ENCODE measurements at regions not wholly inside any gene's neighbourhood (a gene's known extent, or its start where the extent isn't known, plus 50 kb on each side); places are given as distances from the start of the nearest gene placed in this dataset.

- no peaks in the 10 kb centered on the region for H3K36me3 Mint-ChIP-seq (ENCODE audit: low read depth)
- H3K4me3 Mint-ChIP-seq, result no peak overlapping the region
- DNase-seq (no peak), ATAC-seq (no peak)
- no peaks in the 10 kb centered on the region for H3K27me3 Mint-ChIP-seq
- peaks cover 3% of the 10 kb centered on the region for H3K9me3 Mint-ChIP-seq (ENCODE audit: low read depth)
- ChIA-PET CTCF (interaction anchor here (0.9 kb wide), 1 partner anchor 9 kb away, joined by 4 read pairs; no protein-coding TSS in a partner anchor), POLR2A (no interaction called here)
- intact Hi-C loops (cut with DNase I, micrococcal nuclease), result loop anchor here in 1 of 2 experiments (10.0 kb wide), 1 partner anchor 57 kb away; no protein-coding TSS in a partner anchor
- H3K27ac Mint-ChIP-seq, result no peak overlapping the region
- no peaks in the 10 kb centered on the region for H3K4me1 Mint-ChIP-seq
Observed at GRCh38 chr18:56307354-56308170, 330.8 kb downstream of the TXNL1 start.

- Mint-ChIP-seq H3K4me3 (no peak overlapping the region), H3K36me3 (ENCODE audit: low read depth) (no peaks in the 10 kb centered on the region), H3K4me1 (no peaks in the 10 kb centered on the region), H3K27me3 (no peaks in the 10 kb centered on the region), H3K9me3 (ENCODE audit: low read depth) (peaks cover 3% of the 10 kb centered on the region), H3K27ac (no peak overlapping the region)
- ATAC-seq, result no peak
- ChIA-PET POLR2A (no interaction called here), CTCF (no interaction called here)
- intact Hi-C loops (cut with DNase I, micrococcal nuclease), result loop anchor here in 1 of 2 experiments (10.0 kb wide), 1 partner anchor 58 kb away; no protein-coding TSS in a partner anchor
- DNase-seq, result no peak
Observed at GRCh38 chr18:56306797-56307196, 331.6 kb downstream of the TXNL1 start.

- Mint-ChIP-seq H3K9me3 (ENCODE audit: low read depth) (no peaks in the 10 kb centered on the region), H3K4me3 (no peak overlapping the region), H3K27me3 (no peaks in the 10 kb centered on the region), H3K4me1 (no peaks in the 10 kb centered on the region), H3K36me3 (ENCODE audit: low read depth) (no peaks in the 10 kb centered on the region), H3K27ac (no peak overlapping the region)
- no peak for ATAC-seq
- ChIA-PET CTCF (no interaction called here), POLR2A (no interaction called here)
- intact Hi-C loops (cut with DNase I, micrococcal nuclease), result loop anchor here in 1 of 2 experiments (10.0 kb wide), 1 partner anchor 59 kb away; no protein-coding TSS in a partner anchor
- no peak for DNase-seq
Observed at GRCh38 chr18:56305583-56305982, 332.8 kb downstream of the TXNL1 start.

- Mint-ChIP-seq H3K4me3 (no peak overlapping the region), H3K9me3 (ENCODE audit: low read depth) (no peaks in the 10 kb centered on the region), H3K36me3 (ENCODE audit: low read depth) (no peaks in the 10 kb centered on the region), H3K27me3 (no peaks in the 10 kb centered on the region), H3K27ac (no peak overlapping the region), H3K4me1 (no peaks in the 10 kb centered on the region)
- DNase-seq (no peak), ATAC-seq (no peak)
- intact Hi-C loops (cut with DNase I, micrococcal nuclease), result loop anchor here in 1 of 2 experiments (10.0 kb wide), 1 partner anchor 63 kb away; no protein-coding TSS in a partner anchor
- POLR2A ChIA-PET, result no interaction called here
- CTCF ChIA-PET, result interaction anchor here (1.4 kb wide), 1 partner anchor 8 kb away, joined by 3 read pairs; no protein-coding TSS in a partner anchor
Observed at GRCh38 chr18:56302156-56302555, 336.2 kb downstream of the TXNL1 start.

- H3K4me1 Mint-ChIP-seq, result no peaks in the 10 kb centered on the region
- no peaks in the 10 kb centered on the region for H3K27me3 Mint-ChIP-seq
- no peak overlapping the region for H3K4me3 Mint-ChIP-seq
- H3K27ac Mint-ChIP-seq, result no peak overlapping the region
- H3K36me3 Mint-ChIP-seq (ENCODE audit: low read depth), result no peaks in the 10 kb centered on the region
- DNase-seq (no peak), ATAC-seq (no peak)
- no peaks in the 10 kb centered on the region for H3K9me3 Mint-ChIP-seq (ENCODE audit: low read depth)
- intact Hi-C loops (cut with DNase I, micrococcal nuclease), result loop anchor here in 1 of 2 experiments (10.0 kb wide), 1 partner anchor 65 kb away; no protein-coding TSS in a partner anchor
- ChIA-PET CTCF (interaction anchor here (1.3 kb wide), 1 partner anchor 18 kb away, joined by 3 read pairs; no protein-coding TSS in a partner anchor), POLR2A (no interaction called here)
Observed at GRCh38 chr18:56299740-56300139, 338.7 kb downstream of the TXNL1 start.

GRCh38 chr18:56298935-56299334 is 339.5 kb downstream of the TXNL1 start:
- ATAC-seq (no peak), DNase-seq (no peak)
- POLR2A ChIA-PET, result no interaction called here
- CTCF ChIA-PET, result interaction anchor here (1.3 kb wide), 1 partner anchor 17 kb away, joined by 3 read pairs; no protein-coding TSS in a partner anchor
- H3K27ac Mint-ChIP-seq, result no peak overlapping the region
- no peak overlapping the region for H3K4me3 Mint-ChIP-seq
- H3K9me3 Mint-ChIP-seq (ENCODE audit: low read depth), result no peaks in the 10 kb centered on the region
- H3K27me3 Mint-ChIP-seq, result no peaks in the 10 kb centered on the region
- intact Hi-C loops (cut with DNase I, micrococcal nuclease), result no loop called here
- H3K4me1 Mint-ChIP-seq, result no peaks in the 10 kb centered on the region
- no peaks in the 10 kb centered on the region for H3K36me3 Mint-ChIP-seq (ENCODE audit: low read depth)

GRCh38 chr18:56296381-56296780 is 342.0 kb downstream of the TXNL1 start:
- Mint-ChIP-seq H3K27me3 (no peaks in the 10 kb centered on the region), H3K4me3 (no peak overlapping the region), H3K9me3 (ENCODE audit: low read depth) (no peaks in the 10 kb centered on the region), H3K27ac (no peak overlapping the region), H3K4me1 (no peaks in the 10 kb centered on the region), H3K36me3 (ENCODE audit: low read depth) (no peaks in the 10 kb centered on the region)
- ATAC-seq, result no peak
- ChIA-PET CTCF (no interaction called here), POLR2A (no interaction called here)
- intact Hi-C loops (cut with DNase I, micrococcal nuclease), result no loop called here
- DNase-seq, result no peak

GRCh38 chr18:56294484-56295183 is 343.8 kb downstream of the TXNL1 start:
- no peaks in the 10 kb centered on the region for H3K27me3 Mint-ChIP-seq
- H3K36me3 Mint-ChIP-seq (ENCODE audit: low read depth), result no peaks in the 10 kb centered on the region
- no peaks in the 10 kb centered on the region for H3K4me1 Mint-ChIP-seq
- ChIA-PET POLR2A (no interaction called here), CTCF (interaction anchor here (1.0 kb wide), 1 partner anchor 8 kb away, joined by 3 read pairs; no protein-coding TSS in a partner anchor)
- H3K4me3 Mint-ChIP-seq, result no peak overlapping the region
- DNase-seq (no peak), ATAC-seq (no peak)
- no peak overlapping the region for H3K27ac Mint-ChIP-seq
- no peaks in the 10 kb centered on the region for H3K9me3 Mint-ChIP-seq (ENCODE audit: low read depth)
- intact Hi-C loops (cut with DNase I, micrococcal nuclease), result no loop called here

- ATAC-seq (no peak), DNase-seq (no peak)
- no peak overlapping the region for H3K27ac Mint-ChIP-seq
- H3K4me3 Mint-ChIP-seq, result no peak overlapping the region
- POLR2A ChIA-PET, result no interaction called here
- CTCF ChIA-PET, result interaction anchor here (1.2 kb wide), 1 partner anchor 116 kb away, joined by 3 read pairs; no protein-coding TSS in a partner anchor
- H3K27me3 Mint-ChIP-seq, result no peaks in the 10 kb centered on the region
- no peaks in the 10 kb centered on the region for H3K36me3 Mint-ChIP-seq (ENCODE audit: low read depth)
- intact Hi-C loops (cut with DNase I, micrococcal nuclease), result no loop called here
- H3K4me1 Mint-ChIP-seq, result no peaks in the 10 kb centered on the region
- no peaks in the 10 kb centered on the region for H3K9me3 Mint-ChIP-seq (ENCODE audit: low read depth)
Observed at GRCh38 chr18:56291294-56291693, 347.1 kb downstream of the TXNL1 start.

GRCh38 chr18:56289381-56289780 is 349.0 kb downstream of the TXNL1 start:
- CTCF ChIA-PET, result no interaction called here
- Mint-ChIP-seq H3K9me3 (ENCODE audit: low read depth) (no peaks in the 10 kb centered on the region), H3K27me3 (no peaks in the 10 kb centered on the region), H3K27ac (no peak overlapping the region), H3K36me3 (ENCODE audit: low read depth) (no peaks in the 10 kb centered on the region), H3K4me1 (no peaks in the 10 kb centered on the region), H3K4me3 (no peak overlapping the region)
- no peak for ATAC-seq
- POLR2A ChIA-PET, result no interaction called here
- intact Hi-C loops (cut with DNase I, micrococcal nuclease), result no loop called here
- DNase-seq, result no peak

GRCh38 chr18:56286775-56287325 is 351.5 kb downstream of the TXNL1 start:
- no peaks in the 10 kb centered on the region for H3K36me3 Mint-ChIP-seq (ENCODE audit: low read depth)
- ATAC-seq (no peak), DNase-seq (no peak)
- H3K27me3 Mint-ChIP-seq, result no peaks in the 10 kb centered on the region
- CTCF ChIA-PET, result no interaction called here
- H3K4me1 Mint-ChIP-seq, result no peaks in the 10 kb centered on the region
- intact Hi-C loops (cut with DNase I, micrococcal nuclease), result no loop called here
- POLR2A ChIA-PET, result no interaction called here
- H3K9me3 Mint-ChIP-seq (ENCODE audit: low read depth), result no peaks in the 10 kb centered on the region
- H3K27ac Mint-ChIP-seq, result no peak overlapping the region
- H3K4me3 Mint-ChIP-seq, result no peak overlapping the region

Measured in activated CD4-positive, alpha-beta T cell treated with anti-CD3 and anti-CD28 coated beads for 36 hours (primary cell).